Ecto neural progenitor cell (in vitro differentiated cells): ENCODE measurements at regions not wholly inside any gene's neighbourhood (a gene's known extent, or its start where the extent isn't known, plus 50 kb on each side); places are given as distances from the start of the nearest gene placed in this dataset.
A peak's percentile ranks its signal among the peaks of the same experiment; 100 is the strongest.

Experiments
- DNase-seq: peaks from one replicate; pipeline ENCODE4 v3.0.0-alpha.2; 2018; ENCODE audit warnings: low spot score

- DNase-seq: no peak
Measured at GRCh38 chr20:21033817-21034216, 72.3 kb downstream of the LINC00237 start.

- DNase-seq: no peak
Measured at GRCh38 chr20:21031666-21032065, 74.5 kb downstream of the LINC00237 start.

DNA sequence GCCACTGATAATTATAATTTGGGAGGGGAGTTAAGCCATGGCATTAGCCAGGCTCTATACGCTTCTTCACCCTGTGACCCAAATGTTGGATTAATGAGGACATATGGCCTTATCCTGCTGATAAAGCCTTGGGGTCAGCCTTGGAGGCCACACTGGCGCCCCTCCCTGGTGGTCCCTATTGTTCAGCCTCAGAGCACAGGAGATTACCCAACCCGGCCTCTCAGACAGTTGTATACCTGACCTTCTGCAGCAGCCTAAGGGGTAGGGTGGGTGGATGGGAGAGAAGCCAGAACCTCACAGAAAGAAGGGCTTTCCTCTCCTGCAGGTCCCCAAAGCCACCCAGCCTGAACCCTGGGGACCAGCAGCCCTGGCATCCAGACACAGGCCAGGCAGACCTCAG lies 76.8 kb downstream of the LINC00237 start:
- peak; percentile 77 for DNase-seq

DNA sequence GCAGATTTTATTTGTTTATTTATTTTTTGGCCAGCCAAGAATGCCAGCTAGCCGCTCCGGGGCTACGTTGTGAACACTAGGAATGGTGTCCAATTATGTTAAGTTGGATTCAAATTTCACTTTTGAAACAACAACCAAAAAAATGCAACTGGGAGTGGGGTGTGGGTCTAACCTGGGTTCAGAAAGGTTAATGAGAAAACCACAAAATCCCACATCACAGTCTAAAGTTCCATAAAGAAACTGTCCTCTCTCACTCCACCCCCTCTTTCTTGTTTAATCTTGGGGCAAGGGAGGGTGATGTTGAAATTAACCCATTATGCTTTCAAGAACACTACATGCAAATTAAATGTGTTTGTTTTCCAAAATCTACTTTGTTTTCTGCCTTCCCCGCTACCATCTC lies 77.2 kb downstream of the LINC00237 start:
- DNase-seq: no peak

DNA sequence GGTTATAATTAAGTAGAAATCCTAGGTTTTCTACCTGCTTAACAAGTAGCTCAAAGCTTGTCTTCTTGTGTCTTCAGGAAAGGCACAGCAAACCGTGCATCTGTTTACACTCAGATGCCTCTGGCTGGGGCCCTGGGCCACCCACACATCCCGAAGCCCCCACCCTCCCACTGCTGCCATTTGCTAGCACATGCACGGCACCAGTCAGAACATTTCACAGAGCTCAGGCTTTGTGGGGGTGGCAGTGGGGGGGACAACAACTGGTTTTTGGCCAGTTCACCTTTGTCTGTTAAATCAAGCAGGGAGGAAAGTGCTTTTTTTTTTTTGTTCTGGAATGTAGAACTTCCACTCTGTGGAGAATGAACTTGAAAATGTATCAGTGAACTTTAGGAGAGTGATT lies 77.7 kb downstream of the LINC00237 start:
- DNase-seq: no peak

- peak; percentile 57 for DNase-seq
Measured at GRCh38 chr20:21027569-21027968, 78.6 kb downstream of the LINC00237 start.

DNA sequence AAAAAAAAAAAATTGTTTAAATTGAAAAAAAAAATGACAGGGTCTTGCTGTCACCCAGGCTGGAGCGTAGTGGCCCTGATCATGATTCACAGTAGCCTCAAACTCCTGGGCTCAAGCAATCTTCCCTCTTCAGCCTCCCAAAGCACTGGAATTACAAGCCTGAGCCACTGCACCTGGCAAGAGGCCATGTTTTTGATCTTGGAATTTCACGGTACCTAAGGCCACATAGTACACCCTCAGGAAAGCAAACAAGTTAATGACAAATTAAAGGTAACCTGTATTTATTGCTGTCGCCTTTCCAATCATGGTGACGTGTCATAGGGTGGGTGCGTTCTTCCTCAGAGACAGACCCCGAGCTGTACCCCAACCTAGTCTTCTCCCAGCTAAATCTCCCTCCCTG lies 79.2 kb downstream of the LINC00237 start:
- DNase-seq: no peak

DNA sequence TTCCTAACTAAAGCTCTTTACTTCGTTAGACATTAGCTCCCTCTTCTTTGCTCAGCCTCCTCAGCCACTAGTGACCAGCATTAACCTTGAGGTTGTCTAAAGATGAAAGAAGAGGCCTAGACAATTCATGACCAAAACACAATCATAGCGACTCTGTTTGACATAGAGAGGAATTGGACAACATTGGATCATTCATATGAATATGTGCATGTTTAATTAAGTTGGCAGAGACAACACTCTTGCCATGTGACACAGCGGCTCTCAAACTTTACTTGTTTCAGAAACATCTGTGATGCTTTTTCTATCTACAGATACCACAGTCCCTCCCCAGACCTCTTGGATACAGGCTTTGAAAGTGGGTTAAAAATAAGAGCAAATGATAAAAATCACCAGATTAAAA lies 81.7 kb downstream of the LINC00237 start:
- no peak for DNase-seq

GRCh38 chr20:21022925-21023324 lies 83.2 kb downstream of the LINC00237 start:
- DNase-seq: no peak

DNA sequence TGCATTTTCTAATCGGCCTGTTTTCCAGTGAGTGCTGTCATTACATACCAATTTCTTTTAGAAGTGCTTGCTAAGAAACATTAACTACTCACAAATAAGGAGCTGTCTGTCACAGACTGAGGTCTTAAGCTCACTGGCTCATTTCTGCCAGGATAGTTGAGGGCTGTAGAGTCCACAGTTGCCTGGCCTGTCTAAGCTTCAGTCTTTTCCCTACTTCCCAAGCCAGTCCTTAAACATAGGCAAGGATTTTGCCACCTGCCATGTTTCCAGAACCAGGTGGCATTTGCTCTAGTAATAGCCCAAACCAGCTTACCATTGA lies 84.7 kb downstream of the LINC00237 start:
- DNase-seq: no peak

DNA sequence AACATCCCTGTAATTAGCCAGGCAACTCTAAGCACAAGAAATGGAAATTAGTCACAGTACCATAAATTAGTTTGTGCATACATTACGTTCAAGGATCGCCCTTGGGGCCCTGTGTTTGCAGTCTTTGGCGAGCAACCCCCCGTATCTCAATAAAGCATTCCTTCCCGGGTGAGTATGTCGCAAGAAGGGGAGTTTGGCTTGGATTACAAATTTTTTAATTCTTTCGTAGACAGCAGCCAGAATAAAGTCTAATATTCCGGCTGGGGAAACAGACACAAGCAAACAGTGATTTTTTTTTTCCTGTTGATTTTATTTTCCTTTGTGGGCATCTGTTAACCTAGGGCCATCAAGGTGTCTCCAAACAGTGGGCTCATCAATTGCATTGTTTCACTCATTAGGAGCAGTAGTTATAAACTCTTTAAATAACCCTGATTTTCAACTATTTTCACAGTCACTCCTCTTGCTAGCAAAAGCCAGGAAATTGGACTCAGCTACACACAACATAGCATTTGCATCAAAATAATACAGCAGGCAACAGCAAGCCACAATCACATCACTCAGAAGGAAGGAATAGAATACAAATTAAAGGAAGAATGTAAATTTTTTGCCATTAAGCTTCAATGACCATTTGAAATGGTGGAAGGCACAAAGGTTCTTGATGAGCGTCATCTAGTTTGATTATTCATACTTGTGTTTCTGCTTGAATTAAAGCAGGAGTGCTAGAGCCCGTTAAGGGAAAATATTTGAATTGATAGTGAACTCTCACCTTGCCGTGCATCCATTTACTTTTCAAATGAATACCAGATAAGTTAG lies 85.3 kb downstream of the LINC00237 start:
- DNase-seq: no peak

- no peak for DNase-seq
Measured at GRCh38 chr20:21019814-21020658, 86.1 kb downstream of the LINC00237 start.

DNA sequence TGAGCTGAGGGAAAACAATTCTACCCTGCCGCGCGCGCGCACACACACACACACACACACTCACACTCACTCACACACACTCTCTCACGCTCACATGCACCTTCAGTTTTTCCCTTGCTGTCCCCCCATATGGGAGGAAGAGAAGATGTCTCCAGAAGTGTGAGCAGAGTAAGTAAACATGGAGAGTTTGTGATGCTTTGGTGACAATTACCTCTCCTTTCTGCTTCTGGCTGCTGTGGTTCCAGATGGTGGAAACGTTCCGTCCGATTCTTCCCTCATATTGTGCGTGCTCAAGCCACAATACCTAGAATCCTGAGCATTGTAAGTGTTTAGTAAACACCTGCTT lies 86.7 kb downstream of the LINC00237 start:
- no peak for DNase-seq

GRCh38 chr20:21018576-21018975 lies 87.6 kb downstream of the LINC00237 start:
- no peak for DNase-seq

GRCh38 chr20:21017528-21018085 lies 88.6 kb downstream of the LINC00237 start:
- DNase-seq: no peak

DNA sequence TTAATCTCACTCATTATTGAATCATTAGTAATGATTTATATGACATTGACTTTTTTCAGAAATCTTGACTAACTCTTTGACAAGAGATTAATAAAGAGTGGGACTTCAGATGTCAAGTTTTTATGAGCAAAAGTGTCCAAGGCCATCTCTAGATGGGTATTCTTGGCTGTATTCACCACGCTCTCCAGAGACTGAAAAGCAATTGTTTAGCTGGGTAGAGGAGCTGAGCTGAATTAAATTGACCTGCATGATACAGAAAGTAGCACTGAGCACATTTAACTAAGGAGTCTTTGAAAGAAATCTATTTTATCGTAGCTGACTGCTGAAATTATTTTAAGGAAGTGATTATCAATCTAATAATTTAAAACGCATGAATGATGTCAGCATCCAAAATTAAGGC lies 89.4 kb downstream of the LINC00237 start:
- no peak for DNase-seq

- DNase-seq: no peak
Measured at GRCh38 chr20:21014528-21014927, 91.6 kb downstream of the LINC00237 start.

DNA sequence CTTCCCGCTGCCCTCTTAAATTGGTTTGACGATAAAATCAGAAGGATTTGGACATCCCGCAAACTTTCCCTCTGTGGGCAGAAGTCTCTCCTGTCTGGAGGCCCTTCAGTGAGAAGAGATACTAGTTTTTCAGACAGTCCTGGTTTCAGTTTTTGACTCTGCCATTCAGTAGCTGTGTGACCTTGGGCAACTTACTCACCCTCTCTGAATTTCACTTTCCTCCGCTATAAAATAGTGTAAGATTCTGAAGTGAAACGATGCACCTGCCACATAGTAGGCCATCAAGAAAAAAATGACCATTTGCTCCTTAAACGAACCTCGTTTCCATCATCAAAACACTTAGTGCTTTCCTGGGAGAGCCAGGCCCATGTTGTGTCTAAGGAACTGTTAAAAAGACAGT lies 97.2 kb downstream of the LINC00237 start:
- no peak for DNase-seq

- no peak for DNase-seq
Measured at GRCh38 chr20:21006611-21007010, 99.5 kb downstream of the LINC00237 start.

- no peak for DNase-seq
Measured at GRCh38 chr20:21004386-21005076, 101.6 kb downstream of the LINC00237 start.

GRCh38 chr20:21003902-21004301 lies 102.3 kb downstream of the LINC00237 start:
- no peak for DNase-seq

- no peak for DNase-seq
Measured at GRCh38 chr20:21002486-21002885, 103.7 kb downstream of the LINC00237 start.

DNA sequence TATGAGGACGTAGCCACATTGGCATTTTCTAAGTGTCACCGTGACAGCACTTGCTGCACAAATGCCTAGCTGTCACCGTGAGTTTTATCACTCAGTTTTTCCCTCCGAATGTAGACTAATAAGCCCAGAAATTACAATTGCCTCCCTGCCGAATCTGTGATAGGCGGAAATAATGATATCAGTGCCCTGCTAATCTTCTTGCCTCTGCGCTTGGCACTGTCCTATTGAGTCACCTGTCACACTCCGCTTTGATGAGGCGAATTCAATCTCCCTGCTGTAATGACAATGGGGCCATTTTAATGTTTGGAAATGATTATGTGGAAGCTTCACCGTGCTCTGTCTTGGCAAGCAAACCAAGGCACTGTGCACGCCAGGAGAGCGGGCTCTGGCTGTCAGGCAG lies 112.8 kb downstream of the LINC00237 start:
- no peak for DNase-seq
